K562 (cell line): ENCODE measurements at regions not wholly inside any gene's neighbourhood (a gene's known extent, or its start where the extent isn't known, plus 50 kb on each side); places are given as distances from the start of the nearest gene placed in this dataset.

Source experiments
- FOXA1 ChIP-seq: fragments of 450-650 bp; IDR thresholded peaks from 2 replicates; pipeline ENCODE4 v1.6.1; 2016; ENCODE audit warnings: mild to moderate bottlenecking, borderline replicate concordance
- NFIC ChIP-seq: fragments of 450-650 bp; IDR thresholded peaks from 2 replicates; pipeline ENCODE4 v1.6.1; 2017; ENCODE audit warnings: mild to moderate bottlenecking, inconsistent platforms
- PHTF2 ChIP-seq: fragments of 250-450 bp; sonication (Bioruptor Pico); IDR thresholded peaks from 2 replicates; pipeline ENCODE4 v1.5.0; 2021; ENCODE audit warnings: mild to moderate bottlenecking
- POLR2A ChIP-seq: fragments of 450-650 bp; conservative IDR thresholded peaks from 2 replicates; pipeline ENCODE4 v1.6.1; 2016
- POLR2AphosphoS5 ChIP-seq: IDR thresholded peaks from 2 replicates; pipeline ENCODE4 v1.6.1; 2011; ENCODE audit warnings: mild to moderate bottlenecking, low read depth, low read length, moderate library complexity; ENCODE audit not compliant: control insufficient read depth, insufficient read depth
- SNAPC5 ChIP-seq: fragments of 250-450 bp; sonication (Bioruptor Pico); IDR thresholded peaks from 2 replicates; pipeline ENCODE4 v1.8.0; 2021; ENCODE audit warnings: moderate library complexity, mild to moderate bottlenecking, inconsistent platforms
- TAF1 ChIP-seq: IDR thresholded peaks from 2 replicates; pipeline ENCODE4 v1.6.1; 2011; ENCODE audit warnings: mild to moderate bottlenecking, low read length, moderate library complexity; ENCODE audit not compliant: insufficient read depth, control insufficient read depth, severe bottlenecking; ENCODE audit errors: extremely low read depth
- ZNF143 ChIP-seq: sonication (generic); formaldehyde crosslinking; IDR thresholded peaks from 2 replicates; pipeline ENCODE4 v1.9.0; 2022; ENCODE audit warnings: mild to moderate bottlenecking, missing genetic modification reagents
- ZNF239 ChIP-seq: fragments of 250-450 bp; sonication (Bioruptor Pico); IDR thresholded peaks from 2 replicates; pipeline ENCODE4 v1.4.0; 2020; ENCODE audit warnings: mild to moderate bottlenecking
- TF ChIP-seq, protein P1 (sequence below), 3 experiments: IDR thresholded peaks in 2 of 3; conservative IDR thresholded peaks in 1 of 3; 2 replicates each; pipeline ENCODE4 v1.5.1; 2011 to 2012; ENCODE audit warnings: low read length in 3 of 3, mild to moderate bottlenecking in 3 of 3, control low read depth in 2 of 3, improper control_type of control experiment in 1 of 3, inconsistent platforms in 1 of 3, low read depth in 1 of 3, mixed read lengths in 1 of 3, moderate library complexity in 1 of 3; ENCODE audit not compliant: insufficient read depth in 2 of 3

GRCh38 chr5:152106571-152106970 is 181.9 kb upstream of the GLRA1 start:
- TF ChIP-seq ZNF239 (CRISPR knock-in tag) (no peak), POLR2A (no peak), PHTF2 (no peak), POLR2AphosphoS5 (no peak), SNAPC5 (no peak), ZNF143 (CRISPR knock-in tag) (no peak), TAF1 (no peak), NFIC (no peak), FOXA1 (no peak)
- TF ChIP-seq, protein P1, sequence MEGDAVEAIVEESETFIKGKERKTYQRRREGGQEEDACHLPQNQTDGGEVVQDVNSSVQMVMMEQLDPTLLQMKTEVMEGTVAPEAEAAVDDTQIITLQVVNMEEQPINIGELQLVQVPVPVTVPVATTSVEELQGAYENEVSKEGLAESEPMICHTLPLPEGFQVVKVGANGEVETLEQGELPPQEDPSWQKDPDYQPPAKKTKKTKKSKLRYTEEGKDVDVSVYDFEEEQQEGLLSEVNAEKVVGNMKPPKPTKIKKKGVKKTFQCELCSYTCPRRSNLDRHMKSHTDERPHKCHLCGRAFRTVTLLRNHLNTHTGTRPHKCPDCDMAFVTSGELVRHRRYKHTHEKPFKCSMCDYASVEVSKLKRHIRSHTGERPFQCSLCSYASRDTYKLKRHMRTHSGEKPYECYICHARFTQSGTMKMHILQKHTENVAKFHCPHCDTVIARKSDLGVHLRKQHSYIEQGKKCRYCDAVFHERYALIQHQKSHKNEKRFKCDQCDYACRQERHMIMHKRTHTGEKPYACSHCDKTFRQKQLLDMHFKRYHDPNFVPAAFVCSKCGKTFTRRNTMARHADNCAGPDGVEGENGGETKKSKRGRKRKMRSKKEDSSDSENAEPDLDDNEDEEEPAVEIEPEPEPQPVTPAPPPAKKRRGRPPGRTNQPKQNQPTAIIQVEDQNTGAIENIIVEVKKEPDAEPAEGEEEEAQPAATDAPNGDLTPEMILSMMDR (IDR thresholded peaks at IDR 0.05 in 2 of 3, conservative IDR thresholded peaks at IDR 0.05 in 1 of 3; ENCODE audit: insufficient read depth in 2 of 3, low read depth in 1 of 3, low read length in 3 of 3) = no peak
